Ishikawa (cell line): ENCODE measurements at regions not wholly inside any gene's neighbourhood (a gene's known extent, or its start where the extent isn't known, plus 50 kb on each side); places are given as distances from the start of the nearest gene placed in this dataset.

Experiments
- CEBPB ChIP-seq: IDR thresholded peaks from 2 replicates; pipeline ENCODE4 v1.6.1; 2012
- CREB1 ChIP-seq: IDR thresholded peaks from 2 replicates; pipeline ENCODE4 v1.6.1; 2012; ENCODE audit warnings: low read depth
- EGR1 ChIP-seq: IDR thresholded peaks from 2 replicates; pipeline ENCODE4 v1.6.1; 2012
- EP300 ChIP-seq: IDR thresholded peaks from 2 replicates; pipeline ENCODE4 v1.6.1; 2012; ENCODE audit warnings: borderline replicate concordance
- FOXM1 ChIP-seq: IDR thresholded peaks from 2 replicates; pipeline ENCODE4 v1.6.1; 2012; ENCODE audit warnings: low read depth, borderline replicate concordance
- NFIC ChIP-seq: IDR thresholded peaks from 2 replicates; pipeline ENCODE4 v1.6.1; 2012
- RAD21 ChIP-seq: IDR thresholded peaks from 2 replicates; pipeline ENCODE4 v1.6.1; 2012; ENCODE audit warnings: low read depth
- TAF1 ChIP-seq: IDR thresholded peaks from 2 replicates; pipeline ENCODE4 v1.6.1; 2012; ENCODE audit warnings: low read depth, mild to moderate bottlenecking
- TCF12 ChIP-seq: IDR thresholded peaks from 2 replicates; pipeline ENCODE4 v1.6.1; 2012; ENCODE audit warnings: low read depth
- TEAD4 ChIP-seq: IDR thresholded peaks from 2 replicates; pipeline ENCODE4 v1.6.1; 2012
- YY1 ChIP-seq: IDR thresholded peaks from 2 replicates; pipeline ENCODE4 v1.6.1; 2012; ENCODE audit warnings: low read depth
- TF ChIP-seq, protein P1 (sequence below): IDR thresholded peaks from 2 replicates; pipeline ENCODE4 v1.6.1; 2012
- TF ChIP-seq, protein P2 (sequence below): IDR thresholded peaks from 2 replicates; pipeline ENCODE4 v1.6.1; 2012
- TF ChIP-seq, protein P3 (sequence below): IDR thresholded peaks from 2 replicates; pipeline ENCODE4 v1.6.1; 2012; ENCODE audit warnings: low read depth, mild to moderate bottlenecking

DNA sequence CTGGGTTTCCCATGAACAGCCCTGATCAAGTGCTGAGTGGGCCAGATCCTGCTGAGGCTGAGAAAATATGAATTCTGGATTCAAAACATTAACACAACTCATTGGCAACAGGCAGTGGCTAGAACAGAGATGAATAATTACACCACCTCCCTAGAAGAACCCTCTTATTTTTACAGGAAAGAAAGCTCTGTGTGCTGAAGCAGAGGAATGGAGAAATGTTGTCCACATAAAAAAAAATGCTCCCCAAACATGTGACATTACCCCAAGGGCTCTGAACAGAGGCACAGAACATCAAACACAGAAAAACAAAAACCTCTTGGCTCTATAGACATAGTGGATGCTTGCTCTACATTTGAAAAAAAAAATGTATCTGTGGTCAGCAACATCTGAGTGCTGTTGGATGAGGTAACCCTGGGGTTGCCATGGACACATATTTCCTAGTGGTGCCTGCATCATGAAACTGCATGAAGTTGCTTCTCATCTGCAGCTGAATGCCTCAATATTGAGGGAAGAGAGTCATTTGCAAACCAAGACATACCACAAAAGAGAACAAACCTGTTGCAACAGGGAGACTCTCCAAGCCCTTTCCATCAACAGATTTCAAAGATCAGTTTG, 98.8 kb downstream of the SNX19 start:
- no peak for TF ChIP-seq CEBPB
- TF ChIP-seq EGR1: no peak
- no peak for TF ChIP-seq TCF12
- TF ChIP-seq, protein P1, sequence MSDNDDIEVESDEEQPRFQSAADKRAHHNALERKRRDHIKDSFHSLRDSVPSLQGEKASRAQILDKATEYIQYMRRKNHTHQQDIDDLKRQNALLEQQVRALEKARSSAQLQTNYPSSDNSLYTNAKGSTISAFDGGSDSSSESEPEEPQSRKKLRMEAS: no peak
- no peak for TF ChIP-seq EP300
- TF ChIP-seq, protein P2, sequence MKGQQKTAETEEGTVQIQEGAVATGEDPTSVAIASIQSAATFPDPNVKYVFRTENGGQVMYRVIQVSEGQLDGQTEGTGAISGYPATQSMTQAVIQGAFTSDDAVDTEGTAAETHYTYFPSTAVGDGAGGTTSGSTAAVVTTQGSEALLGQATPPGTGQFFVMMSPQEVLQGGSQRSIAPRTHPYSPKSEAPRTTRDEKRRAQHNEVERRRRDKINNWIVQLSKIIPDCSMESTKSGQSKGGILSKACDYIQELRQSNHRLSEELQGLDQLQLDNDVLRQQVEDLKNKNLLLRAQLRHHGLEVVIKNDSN: no peak
- no peak for TF ChIP-seq CREB1
- TF ChIP-seq, protein P3, sequence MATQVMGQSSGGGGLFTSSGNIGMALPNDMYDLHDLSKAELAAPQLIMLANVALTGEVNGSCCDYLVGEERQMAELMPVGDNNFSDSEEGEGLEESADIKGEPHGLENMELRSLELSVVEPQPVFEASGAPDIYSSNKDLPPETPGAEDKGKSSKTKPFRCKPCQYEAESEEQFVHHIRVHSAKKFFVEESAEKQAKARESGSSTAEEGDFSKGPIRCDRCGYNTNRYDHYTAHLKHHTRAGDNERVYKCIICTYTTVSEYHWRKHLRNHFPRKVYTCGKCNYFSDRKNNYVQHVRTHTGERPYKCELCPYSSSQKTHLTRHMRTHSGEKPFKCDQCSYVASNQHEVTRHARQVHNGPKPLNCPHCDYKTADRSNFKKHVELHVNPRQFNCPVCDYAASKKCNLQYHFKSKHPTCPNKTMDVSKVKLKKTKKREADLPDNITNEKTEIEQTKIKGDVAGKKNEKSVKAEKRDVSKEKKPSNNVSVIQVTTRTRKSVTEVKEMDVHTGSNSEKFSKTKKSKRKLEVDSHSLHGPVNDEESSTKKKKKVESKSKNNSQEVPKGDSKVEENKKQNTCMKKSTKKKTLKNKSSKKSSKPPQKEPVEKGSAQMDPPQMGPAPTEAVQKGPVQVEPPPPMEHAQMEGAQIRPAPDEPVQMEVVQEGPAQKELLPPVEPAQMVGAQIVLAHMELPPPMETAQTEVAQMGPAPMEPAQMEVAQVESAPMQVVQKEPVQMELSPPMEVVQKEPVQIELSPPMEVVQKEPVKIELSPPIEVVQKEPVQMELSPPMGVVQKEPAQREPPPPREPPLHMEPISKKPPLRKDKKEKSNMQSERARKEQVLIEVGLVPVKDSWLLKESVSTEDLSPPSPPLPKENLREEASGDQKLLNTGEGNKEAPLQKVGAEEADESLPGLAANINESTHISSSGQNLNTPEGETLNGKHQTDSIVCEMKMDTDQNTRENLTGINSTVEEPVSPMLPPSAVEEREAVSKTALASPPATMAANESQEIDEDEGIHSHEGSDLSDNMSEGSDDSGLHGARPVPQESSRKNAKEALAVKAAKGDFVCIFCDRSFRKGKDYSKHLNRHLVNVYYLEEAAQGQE: no peak
- no peak for TF ChIP-seq TAF1
- TF ChIP-seq RAD21: no peak
- no peak for TF ChIP-seq NFIC
- TF ChIP-seq YY1: no peak
- TF ChIP-seq FOXM1: no peak
- TF ChIP-seq TEAD4: no peak
